GM20000 (cell line): ENCODE measurements at regions not wholly inside any gene's neighbourhood (a gene's known extent, or its start where the extent isn't known, plus 50 kb on each side); places are given as distances from the start of the nearest gene placed in this dataset.

ENCODE experiments used
- DNase-seq: peaks from one replicate; pipeline ENCODE4 v3.0.0; 2012; ENCODE audit warnings: low spot score
- CTCF ChIP-seq: IDR thresholded peaks from 2 replicates; pipeline ENCODE4 v1.5.1; 2012; ENCODE audit warnings: mild to moderate bottlenecking, control low read depth; ENCODE audit errors: extremely low read depth, missing control alignments

GRCh38 chr2:6215053-6215452, 522.9 kb downstream of the SOX11 start:
- no peak for DNase-seq
- no peak for TF ChIP-seq CTCF

DNA sequence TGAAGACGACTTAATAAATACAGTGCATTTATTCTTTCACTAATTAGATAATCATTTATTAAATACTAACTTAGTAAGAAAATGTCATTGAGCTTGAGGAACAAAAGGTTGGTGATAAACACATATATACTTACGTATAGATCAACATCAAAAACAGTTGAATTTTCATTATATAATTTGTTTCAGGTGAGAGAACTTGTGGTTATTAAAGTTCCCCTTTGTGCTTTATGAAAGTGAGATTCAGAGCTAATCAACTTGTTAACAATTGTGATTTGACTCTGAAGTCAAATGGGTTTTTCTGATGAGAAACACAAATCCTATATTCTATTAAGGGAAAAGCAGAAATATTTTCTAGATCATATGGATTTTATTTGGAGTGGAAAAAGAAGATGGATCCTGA, 524.0 kb downstream of the SOX11 start:
- no peak for DNase-seq
- no peak for TF ChIP-seq CTCF

DNA sequence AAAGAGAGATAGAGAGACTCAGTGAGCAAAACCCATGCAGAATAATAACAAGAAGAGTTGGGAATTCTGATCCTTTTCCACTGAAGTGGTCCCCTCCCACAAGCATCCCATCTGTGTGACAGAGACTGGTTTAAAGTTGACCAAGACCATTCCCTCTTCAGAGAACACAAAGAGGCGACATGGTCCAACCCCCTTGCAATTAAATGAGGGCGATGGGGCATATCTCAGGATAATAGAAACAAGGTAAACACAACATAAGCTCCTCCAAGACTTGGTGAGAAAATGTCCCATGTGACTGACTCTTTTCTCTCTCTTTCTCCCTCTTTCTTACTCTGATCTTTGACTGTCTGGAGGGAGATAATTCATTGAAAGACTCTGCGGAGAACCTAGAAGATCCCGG, 526.7 kb downstream of the SOX11 start:
- no peak for TF ChIP-seq CTCF
- no peak for DNase-seq

DNA sequence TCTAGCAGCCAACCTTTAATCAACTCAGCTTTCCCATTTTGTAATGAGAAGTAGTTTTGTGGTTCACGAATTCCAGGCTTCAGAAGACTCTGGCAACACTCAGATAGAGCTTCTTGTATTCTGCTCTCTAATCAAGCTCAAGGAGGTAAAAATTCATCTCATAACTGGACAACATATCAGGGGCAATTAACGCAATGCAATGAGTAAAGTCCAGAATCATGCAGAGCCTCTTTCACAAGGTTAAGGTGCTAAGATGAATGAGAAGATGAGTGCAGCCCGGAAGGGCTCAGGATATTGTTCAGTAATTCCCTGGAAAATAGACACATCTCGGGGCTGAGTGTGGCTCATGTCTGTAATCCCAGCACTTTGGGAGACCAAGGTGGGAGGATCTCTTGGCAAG, 527.7 kb downstream of the SOX11 start:
- TF ChIP-seq CTCF = no peak
- no peak for DNase-seq

GRCh38 chr2:6222296-6222695, 530.1 kb downstream of the SOX11 start:
- no peak for TF ChIP-seq CTCF
- DNase-seq = no peak

- DNase-seq = peak; percentile 26
Observed at GRCh38 chr2:6224267-6224666, 532.1 kb downstream of the SOX11 start.

DNA sequence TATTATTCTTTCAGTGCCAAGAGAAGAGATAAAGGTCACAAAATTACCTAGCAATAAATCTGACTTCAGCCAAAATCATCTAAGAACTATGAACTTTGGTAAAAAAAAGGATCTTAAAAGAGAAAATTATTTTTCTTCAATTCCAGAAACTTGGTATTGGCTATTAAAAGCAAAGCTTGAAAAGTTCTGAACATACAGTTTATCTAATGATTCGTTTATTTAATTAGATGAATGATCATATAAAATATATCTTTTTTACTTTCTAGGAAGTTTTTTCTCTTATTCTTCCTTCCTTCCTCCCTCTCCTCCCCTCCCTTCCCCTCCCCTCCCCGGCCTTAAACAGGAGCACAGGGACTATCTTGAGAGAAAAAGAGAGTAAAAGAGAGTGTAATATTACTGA, 536.1 kb downstream of the SOX11 start:
- DNase-seq = no peak
- no peak for TF ChIP-seq CTCF

More at GRCh38 chr2:6224267-6224666, 532.1 kb downstream of the SOX11 start:
- no peak for TF ChIP-seq CTCF

- TF ChIP-seq CTCF = no peak
- no peak for DNase-seq
Observed at GRCh38 chr2:6231166-6231565, 539.0 kb downstream of the SOX11 start.
